SU-DHL-6 (cell line): ENCODE measurements at regions not wholly inside any gene's neighbourhood (a gene's known extent, or its start where the extent isn't known, plus 50 kb on each side); places are given as distances from the start of the nearest gene placed in this dataset.

ENCODE experiments used
- H2AFZ ChIP-seq: fragments of 200-600 bp; sonication (generic); 2 replicates; pipeline ENCODE4 v1.6.1; 2014; ENCODE audit warnings: low read depth, mild to moderate bottlenecking, moderate library complexity, mixed read lengths, antibody characterized with exemption, low read length; ENCODE audit not compliant: severe bottlenecking
- H3F3A ChIP-seq: fragments of 200-600 bp; shearing (Covaris generic); 2 replicates; pipeline ENCODE4 v1.6.0; 2016; ENCODE audit warnings: antibody characterized with exemption, mild to moderate bottlenecking; ENCODE audit not compliant: insufficient read depth
- H3K27ac ChIP-seq: fragments of 200-600 bp; sonication (generic); 2 replicates; pipeline ENCODE4 v1.5.1; 2016; ENCODE audit warnings: low read depth, mild to moderate bottlenecking, low read length, moderate library complexity, mixed read lengths
- H3K27me3 ChIP-seq: fragments of 200-600 bp; sonication (generic), shearing (Covaris generic); 2 replicates; pipeline ENCODE4 v1.6.0; 2014; ENCODE audit warnings: mild to moderate bottlenecking, low read length
- H3K36me3 ChIP-seq: fragments of 200-600 bp; sonication (generic); 2 replicates; pipeline ENCODE4 v1.6.1; 2014; ENCODE audit warnings: mild to moderate bottlenecking, low read length, mixed read lengths
- H3K4me2 ChIP-seq: fragments of 300-600, 200-600 bp; shearing (Covaris generic), sonication (generic); 2 replicates; pipeline ENCODE4 v1.6.0; 2014; ENCODE audit warnings: low read length, low read depth, mild to moderate bottlenecking; ENCODE audit not compliant: poor library complexity, severe bottlenecking
- H3K4me3 ChIP-seq: fragments of 200-600 bp; sonication (generic); 2 replicates; pipeline ENCODE4 v1.5.1; 2014; ENCODE audit warnings: antibody characterized with exemption, low read length, mild to moderate bottlenecking, mixed read lengths; ENCODE audit not compliant: insufficient read depth, poor library complexity, severe bottlenecking
- H3K79me2 ChIP-seq: fragments of 200-600 bp; sonication (generic); 2 replicates; pipeline ENCODE4 v1.6.1; 2014; ENCODE audit warnings: mild to moderate bottlenecking, low read length, moderate library complexity; ENCODE audit not compliant: insufficient read depth
- H3K9ac ChIP-seq: fragments of 200-600 bp; sonication (generic); 2 replicates; pipeline ENCODE4 v1.7.0; 2014; ENCODE audit warnings: mild to moderate bottlenecking, low read length
- H3K9me2 ChIP-seq: fragments of 200-600 bp; sonication (generic); replicated peaks from 2 replicates; pipeline ENCODE4 v1.6.1; 2014; ENCODE audit warnings: low read length; ENCODE audit not compliant: insufficient read depth
- H3K9me3 ChIP-seq: fragments of 200-600 bp; sonication (generic); 2 replicates; pipeline ENCODE4 v1.6.1; 2014; ENCODE audit warnings: low read length, mixed read lengths; ENCODE audit not compliant: insufficient read depth
- H4K20me1 ChIP-seq: fragments of 200-600 bp; sonication (generic); 2 replicates; pipeline ENCODE4 v1.6.1; 2014; ENCODE audit warnings: low read depth, mild to moderate bottlenecking, antibody characterized with exemption, low read length, moderate library complexity, mixed read lengths
- EZH2phosphoT487 ChIP-seq: fragments of 200-600 bp; sonication (generic), shearing (Covaris generic); conservative IDR thresholded peaks from 2 replicates; pipeline ENCODE4 v1.6.1; 2018; ENCODE audit warnings: mild to moderate bottlenecking, antibody characterized with exemption, low read length, moderate library complexity, mixed read lengths
- TF ChIP-seq, protein P1 (sequence below): fragments of 200-600 bp; sonication (generic); IDR thresholded peaks from one replicate; pipeline ENCODE4 v1.5.1; 2017; ENCODE audit warnings: antibody characterized with exemption, mild to moderate bottlenecking, low read length, moderate library complexity; ENCODE audit not compliant: insufficient read depth, poor library complexity, severe bottlenecking

DNA sequence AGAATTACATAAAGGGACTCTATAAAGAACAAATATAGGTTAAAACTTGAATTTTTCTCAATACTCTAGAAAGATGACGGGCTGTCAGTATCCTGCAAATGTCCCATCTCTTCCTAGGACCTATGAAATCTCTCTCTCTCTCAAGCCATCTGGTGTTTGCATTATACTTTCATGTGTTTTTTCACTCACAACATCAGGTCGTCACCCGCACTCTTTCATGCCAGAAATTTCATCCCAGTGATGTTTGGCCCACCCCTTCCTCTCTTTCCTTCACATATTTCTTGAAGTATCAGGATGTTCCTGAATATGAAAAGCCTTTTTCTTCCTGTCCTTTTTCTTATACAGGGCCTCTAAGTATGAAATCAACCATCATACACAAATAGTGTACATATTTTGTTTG, 63.3 kb upstream of the GAS1 start:
- no peaks in the 10 kb centered on the region for H3K27me3 ChIP-seq
- no peak overlapping the region for H3K4me3 ChIP-seq
- no peaks in the 10 kb centered on the region for H3K9me2 ChIP-seq
- no peaks in the 10 kb centered on the region for H3F3A ChIP-seq
- no peak overlapping the region for H3K27ac ChIP-seq
- no peaks in the 10 kb centered on the region for H3K36me3 ChIP-seq
- H3K9ac ChIP-seq, result no peak overlapping the region
- no peaks in the 10 kb centered on the region for H4K20me1 ChIP-seq
- H3K79me2 ChIP-seq, result no peaks in the 10 kb centered on the region
- H3K9me3 ChIP-seq, result no peaks in the 10 kb centered on the region
- no peak overlapping the region for H3K4me2 ChIP-seq
- no peak overlapping the region for H2AFZ ChIP-seq
- no peak for TF ChIP-seq EZH2phosphoT487
- TF ChIP-seq, protein P1, sequence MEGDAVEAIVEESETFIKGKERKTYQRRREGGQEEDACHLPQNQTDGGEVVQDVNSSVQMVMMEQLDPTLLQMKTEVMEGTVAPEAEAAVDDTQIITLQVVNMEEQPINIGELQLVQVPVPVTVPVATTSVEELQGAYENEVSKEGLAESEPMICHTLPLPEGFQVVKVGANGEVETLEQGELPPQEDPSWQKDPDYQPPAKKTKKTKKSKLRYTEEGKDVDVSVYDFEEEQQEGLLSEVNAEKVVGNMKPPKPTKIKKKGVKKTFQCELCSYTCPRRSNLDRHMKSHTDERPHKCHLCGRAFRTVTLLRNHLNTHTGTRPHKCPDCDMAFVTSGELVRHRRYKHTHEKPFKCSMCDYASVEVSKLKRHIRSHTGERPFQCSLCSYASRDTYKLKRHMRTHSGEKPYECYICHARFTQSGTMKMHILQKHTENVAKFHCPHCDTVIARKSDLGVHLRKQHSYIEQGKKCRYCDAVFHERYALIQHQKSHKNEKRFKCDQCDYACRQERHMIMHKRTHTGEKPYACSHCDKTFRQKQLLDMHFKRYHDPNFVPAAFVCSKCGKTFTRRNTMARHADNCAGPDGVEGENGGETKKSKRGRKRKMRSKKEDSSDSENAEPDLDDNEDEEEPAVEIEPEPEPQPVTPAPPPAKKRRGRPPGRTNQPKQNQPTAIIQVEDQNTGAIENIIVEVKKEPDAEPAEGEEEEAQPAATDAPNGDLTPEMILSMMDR, result no peak

DNA sequence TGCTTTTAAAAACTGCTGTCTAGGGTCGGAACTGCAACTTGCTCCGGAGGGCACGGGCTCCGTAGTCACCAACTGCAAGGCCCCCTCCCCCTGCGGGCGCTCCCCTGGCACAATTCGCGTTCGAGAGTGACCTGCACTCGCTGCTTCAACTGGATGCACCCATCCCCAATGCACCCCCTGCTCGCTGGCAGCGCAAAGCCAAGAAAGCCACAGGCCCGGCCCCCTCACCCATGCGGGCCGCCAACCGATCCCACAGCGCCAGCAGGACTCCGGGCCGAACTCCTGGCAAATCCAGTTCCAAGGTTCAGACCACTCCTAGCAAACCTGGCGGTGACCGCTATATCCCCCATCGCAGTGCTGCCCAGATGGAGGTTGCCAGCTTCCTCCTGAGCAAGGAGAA, 64.2 kb upstream of the GAS1 start:
- no peaks in the 10 kb centered on the region for H3K79me2 ChIP-seq
- H3K36me3 ChIP-seq, result no peaks in the 10 kb centered on the region
- H3F3A ChIP-seq, result no peaks in the 10 kb centered on the region
- no peak overlapping the region for H3K27ac ChIP-seq
- no peaks in the 10 kb centered on the region for H3K9me3 ChIP-seq
- no peaks in the 10 kb centered on the region for H4K20me1 ChIP-seq
- no peak overlapping the region for H3K4me3 ChIP-seq
- no peak for TF ChIP-seq EZH2phosphoT487
- TF ChIP-seq, protein P1, result no peak
- no peaks in the 10 kb centered on the region for H3K9me2 ChIP-seq
- no peaks in the 10 kb centered on the region for H3K27me3 ChIP-seq
- no peak overlapping the region for H3K9ac ChIP-seq
- H2AFZ ChIP-seq, result no peak overlapping the region
- no peak overlapping the region for H3K4me2 ChIP-seq

DNA sequence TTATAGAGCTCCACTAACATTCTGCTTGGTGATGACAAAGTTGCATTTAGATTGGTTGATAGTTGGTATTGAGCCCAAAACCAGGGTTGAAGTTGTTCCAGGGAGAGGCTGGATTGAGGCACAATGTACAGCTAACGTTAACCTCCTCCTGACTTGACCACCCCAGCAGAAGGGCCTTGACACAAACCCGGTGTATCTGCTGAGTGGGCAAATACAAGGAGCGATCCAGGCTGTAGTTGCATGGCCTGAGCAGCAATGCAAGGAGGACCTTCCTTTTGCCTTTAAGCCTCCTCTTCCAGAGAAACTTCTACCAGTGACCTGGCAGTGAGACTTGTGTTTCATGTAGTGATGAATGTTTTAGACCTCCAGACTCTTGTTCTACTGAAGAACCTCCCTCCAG, 66.2 kb upstream of the GAS1 start:
- H3K9me3 ChIP-seq, result no peaks in the 10 kb centered on the region
- H3K4me2 ChIP-seq, result no peak overlapping the region
- H3F3A ChIP-seq, result no peaks in the 10 kb centered on the region
- H3K36me3 ChIP-seq, result no peaks in the 10 kb centered on the region
- no peak overlapping the region for H3K4me3 ChIP-seq
- H3K27me3 ChIP-seq, result no peaks in the 10 kb centered on the region
- H3K79me2 ChIP-seq, result no peaks in the 10 kb centered on the region
- no peak overlapping the region for H3K9ac ChIP-seq
- H3K27ac ChIP-seq, result no peak overlapping the region
- no peak overlapping the region for H2AFZ ChIP-seq
- no peak for TF ChIP-seq EZH2phosphoT487
- TF ChIP-seq, protein P1, result no peak
- H3K9me2 ChIP-seq, result no peaks in the 10 kb centered on the region
- no peaks in the 10 kb centered on the region for H4K20me1 ChIP-seq

DNA sequence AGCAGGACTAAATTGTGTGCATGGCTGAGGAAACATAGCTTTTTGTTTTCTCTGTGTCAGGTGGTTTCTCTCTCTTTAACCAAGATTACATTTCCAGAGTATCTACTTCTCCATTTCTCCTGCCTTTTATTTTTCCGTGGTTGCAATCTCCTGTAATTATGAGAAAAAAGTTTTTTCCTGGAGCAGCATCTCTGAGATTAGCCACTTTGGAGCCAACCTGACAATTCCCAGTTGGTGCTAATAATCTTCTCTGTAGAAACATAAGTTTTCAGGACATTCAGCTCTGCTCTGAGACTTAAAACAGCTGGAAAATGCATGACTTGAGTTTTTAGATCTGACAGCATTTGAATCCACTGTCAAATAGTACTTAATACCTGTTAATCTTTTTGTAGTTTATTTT, 67.1 kb upstream of the GAS1 start:
- Histone ChIP-seq H4K20me1 (no peaks in the 10 kb centered on the region), H3K27ac (no peak overlapping the region), H3K4me3 (no peak overlapping the region), H3K9me3 (no peaks in the 10 kb centered on the region), H3K9ac (no peak overlapping the region), H3K36me3 (no peaks in the 10 kb centered on the region), H3K9me2 (no peaks in the 10 kb centered on the region), H3K27me3 (no peaks in the 10 kb centered on the region), H3F3A (no peaks in the 10 kb centered on the region), H3K79me2 (no peaks in the 10 kb centered on the region), H2AFZ (no peak overlapping the region), H3K4me2 (no peak overlapping the region)
- TF ChIP-seq EZH2phosphoT487, result no peak
- TF ChIP-seq, protein P1, result no peak
